HG02938 (cell line): ENCODE measurements at regions not wholly inside any gene's neighbourhood (a gene's known extent, or its start where the extent isn't known, plus 50 kb on each side); places are given as distances from the start of the nearest gene placed in this dataset.

Experiments
- ATAC-seq: cut with Tn5 transposase; IDR thresholded peaks from one replicate; pipeline ENCODE4 v1.9.1; 2021; ENCODE audit warnings: mild to moderate bottlenecking, moderate library complexity; ENCODE audit not compliant: unreplicated experiment

GRCh38 chr6:127053032-127053874, 65.2 kb upstream of the RSPO3 start:
- ATAC-seq = no peak

- ATAC-seq = no peak
These were observed 64.6 kb upstream of the RSPO3 start for GRCh38 chr6:127053875-127054235.

GRCh38 chr6:127058027-127058426, 60.4 kb upstream of the RSPO3 start:
- ATAC-seq = no peak

GRCh38 chr6:127058936-127059335, 59.5 kb upstream of the RSPO3 start:
- ATAC-seq = no peak
